ENCODE measurements at regions not wholly inside any gene's neighbourhood (a gene's known extent, or its start where the extent isn't known, plus 50 kb on each side); places are given as distances from the start of the nearest gene placed in this dataset.

DNA sequence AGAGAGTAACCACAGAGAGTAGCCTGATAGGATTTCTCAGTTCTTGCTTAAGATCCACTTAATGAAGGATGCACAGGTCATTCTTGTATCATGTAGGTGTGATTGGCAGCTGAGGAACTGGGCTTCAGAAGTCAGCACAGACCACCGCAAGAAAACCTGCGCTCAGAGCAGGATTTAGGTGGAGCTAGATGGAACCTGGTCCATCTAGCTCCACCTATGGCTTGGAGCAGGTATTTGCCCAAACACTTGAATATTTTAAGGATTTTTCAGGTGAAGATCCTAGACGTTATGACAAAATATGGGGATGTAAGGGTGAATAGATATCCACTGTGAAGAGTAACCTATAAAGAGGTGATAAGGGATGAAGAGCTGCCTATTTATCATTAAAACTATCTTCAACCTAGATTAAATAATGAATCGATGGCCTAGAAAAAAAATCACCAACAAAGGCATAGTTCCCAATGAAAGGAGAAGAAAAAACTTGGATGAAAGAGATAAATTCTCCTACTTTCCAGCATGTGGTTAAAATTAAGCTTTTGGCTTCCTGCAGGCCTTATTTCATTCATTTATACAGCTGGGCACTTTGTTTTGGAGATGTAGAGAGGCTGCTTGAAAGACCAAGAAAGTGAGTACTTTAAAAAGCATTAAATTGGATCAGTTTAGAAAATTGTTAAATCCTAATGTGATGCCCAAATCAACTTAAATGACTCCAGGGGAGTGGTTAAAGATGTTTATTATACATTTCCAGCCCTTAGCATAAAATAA, 778.4 kb upstream of the GJE1 start:
- no peak for DNase-seq

DNA sequence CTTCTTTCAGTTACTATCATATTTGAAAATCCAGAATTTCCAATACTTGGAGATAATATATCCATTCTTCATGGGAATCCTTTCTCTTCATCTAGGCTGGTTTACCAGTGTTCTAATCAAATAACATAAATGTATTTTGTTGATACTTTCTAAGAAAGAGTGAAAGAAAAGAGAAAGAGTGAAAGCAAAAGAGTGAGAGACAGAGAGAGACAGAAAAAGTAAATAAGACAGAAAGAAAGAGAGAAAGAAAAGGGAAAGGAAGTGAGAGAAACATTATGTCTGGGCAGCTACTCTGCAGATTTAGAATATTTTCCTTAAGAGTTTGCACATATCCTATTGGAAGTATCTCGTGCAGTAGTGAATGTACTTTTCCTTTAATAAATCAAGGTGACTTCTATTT, 781.0 kb upstream of the GJE1 start:
- DNase-seq = no peak

DNA sequence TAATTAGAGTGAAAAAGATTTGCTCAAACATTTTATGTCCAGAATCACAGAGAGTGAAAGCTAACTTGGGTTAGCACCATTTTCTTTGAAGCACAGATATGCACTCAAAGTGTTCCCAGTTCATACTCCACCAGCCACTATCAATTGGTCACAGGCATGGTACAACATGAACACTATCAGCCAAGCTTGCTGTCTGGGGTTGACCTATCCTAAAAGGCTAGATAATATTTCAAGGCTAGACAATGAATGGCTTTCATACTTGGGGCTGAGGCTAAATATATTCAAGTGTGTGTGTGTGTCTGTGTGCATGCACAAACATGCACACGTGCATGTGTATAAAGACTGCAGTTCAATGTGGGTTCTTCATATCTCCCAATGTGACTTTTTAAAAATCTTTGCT, 783.0 kb upstream of the GJE1 start:
- no peak for DNase-seq

DNA sequence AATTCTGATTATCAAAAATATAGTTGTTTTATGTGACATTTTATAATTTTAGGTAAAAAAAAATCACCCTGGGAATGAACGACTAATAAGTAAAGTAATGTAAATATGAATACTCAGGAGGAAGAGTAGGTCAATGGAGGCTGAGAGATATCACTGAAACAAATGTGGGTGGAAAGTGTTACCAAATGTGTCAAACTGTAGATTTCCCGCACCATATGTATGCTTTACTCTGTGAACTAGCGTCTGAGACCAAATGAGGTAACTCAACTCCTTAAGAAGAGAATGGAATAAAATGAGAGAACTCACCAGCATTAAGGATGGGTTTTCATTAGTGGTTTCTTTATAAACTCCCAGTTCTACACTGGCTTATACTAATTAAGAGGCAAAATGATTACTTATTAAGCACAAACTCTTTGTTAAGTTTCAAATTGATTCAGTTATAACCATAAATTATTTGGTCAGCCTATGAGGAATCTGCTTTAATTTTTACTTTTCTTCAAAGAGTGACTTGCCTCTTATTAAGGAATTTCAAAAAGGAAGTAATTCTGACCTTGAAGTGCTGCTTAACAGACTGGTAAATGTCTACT, 784.7 kb upstream of the GJE1 start:
- DNase-seq = no peak

DNA sequence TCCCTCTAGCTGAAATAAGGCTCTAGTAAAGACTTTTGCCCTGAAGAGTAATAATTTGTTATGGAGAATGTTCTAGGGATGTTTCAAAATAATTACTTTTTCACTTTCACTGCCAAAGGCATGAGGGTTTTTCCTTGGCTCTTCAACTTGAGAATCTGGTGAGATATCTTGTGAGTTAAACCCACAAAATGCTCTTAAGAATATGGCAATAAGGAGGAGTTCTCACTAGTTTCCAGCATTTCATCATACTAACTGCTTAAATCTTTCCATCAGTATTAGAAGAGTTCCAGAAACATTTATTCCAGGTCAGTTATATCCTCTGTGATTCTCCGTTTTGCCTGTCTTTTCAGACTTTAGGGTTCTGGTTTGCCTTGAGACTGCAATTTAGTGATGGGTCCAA, 785.6 kb upstream of the GJE1 start:
- no peak for DNase-seq

DNA sequence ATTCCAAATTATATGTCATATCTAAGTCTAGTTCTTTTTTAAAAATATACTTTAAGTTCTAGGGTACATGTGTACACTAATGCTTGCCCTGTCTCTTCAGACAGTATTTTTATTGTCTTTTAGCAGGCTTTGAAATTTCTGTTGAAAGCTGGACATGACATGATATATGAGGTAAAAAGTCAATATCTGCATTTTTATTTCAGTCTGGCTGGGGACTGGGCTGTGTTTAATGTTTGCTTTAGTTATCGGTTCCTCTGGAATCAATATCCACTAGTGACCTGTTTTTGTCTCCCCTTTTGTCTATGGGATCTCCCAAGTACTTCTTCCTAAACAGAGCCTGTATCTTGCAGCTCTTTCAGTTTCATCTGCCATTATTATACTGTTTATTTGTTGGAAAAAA, 786.2 kb upstream of the GJE1 start:
- no peak for DNase-seq

DNA sequence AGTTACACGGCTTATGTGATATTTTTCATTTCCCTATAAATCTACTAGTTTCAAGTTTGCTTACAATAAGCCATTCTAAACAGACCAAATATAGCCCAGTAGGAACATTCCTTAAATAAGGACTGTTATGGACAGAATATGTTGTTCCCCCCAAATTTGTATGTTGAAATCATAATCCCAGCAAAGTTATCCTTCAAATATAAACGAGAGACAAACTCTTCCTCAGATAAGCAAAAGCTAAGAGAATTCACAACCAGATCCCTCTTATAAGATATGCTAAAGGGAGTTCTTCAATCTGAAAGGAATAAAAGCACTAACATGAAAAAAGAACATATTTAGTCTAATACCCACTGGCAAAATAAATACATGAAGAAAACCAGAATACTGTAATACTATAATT, 795.5 kb upstream of the GJE1 start:
- no peak for DNase-seq

DNA sequence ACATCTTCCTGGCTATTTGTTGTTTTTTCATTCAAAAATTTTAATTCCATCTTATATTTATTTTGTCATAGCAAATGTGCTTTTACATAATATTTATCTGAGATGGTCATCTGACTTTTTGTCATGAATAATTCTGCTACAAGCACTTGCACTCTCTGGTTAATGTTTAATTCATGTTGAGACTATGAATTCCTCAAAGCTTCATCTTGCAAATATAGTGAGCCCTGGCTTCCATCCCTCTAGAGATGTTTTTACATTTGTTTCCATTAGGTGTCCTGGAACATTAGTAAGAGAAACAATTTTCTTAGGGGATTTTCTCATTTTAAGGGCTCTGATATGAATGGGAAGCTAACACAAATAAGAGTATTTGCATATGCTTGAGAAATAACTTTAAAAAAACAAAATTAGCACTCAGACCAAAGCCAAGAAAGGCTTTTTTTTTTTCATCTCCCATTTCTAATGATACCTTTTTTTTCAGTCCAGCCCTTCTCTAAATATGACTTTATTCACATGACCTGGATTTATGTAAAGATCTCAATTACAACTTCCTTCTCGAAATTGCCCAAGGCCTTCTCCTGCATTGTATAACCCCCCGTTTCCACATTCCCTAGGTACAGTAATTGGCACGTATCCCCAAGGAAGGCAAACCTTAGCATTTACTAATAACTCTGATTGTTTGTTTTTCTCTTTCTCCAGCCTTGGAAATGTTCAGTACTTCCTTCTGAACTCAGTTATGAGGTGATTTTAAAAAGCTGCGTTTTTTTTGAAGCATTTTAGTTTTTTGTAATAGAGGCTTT, 797.0 kb upstream of the GJE1 start:
- DNase-seq = no peak

DNA sequence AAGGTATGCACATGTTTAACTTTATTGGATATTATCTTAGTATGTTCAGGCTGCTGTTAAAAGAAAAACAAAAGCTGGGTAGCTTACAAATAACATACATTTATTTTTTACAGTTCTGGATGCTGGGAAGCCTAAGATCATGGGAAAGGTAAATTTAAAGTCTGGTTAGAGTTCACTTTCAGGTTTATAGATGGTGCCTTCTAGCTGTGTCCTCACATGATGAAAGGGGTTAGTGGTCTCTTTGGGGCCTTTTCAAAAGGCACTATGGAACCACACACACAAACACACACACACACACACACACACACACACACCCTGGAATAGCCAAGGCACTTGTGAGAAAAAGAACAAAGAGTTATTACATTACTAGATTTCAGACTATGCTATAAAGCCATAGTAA, 805.8 kb upstream of the GJE1 start:
- DNase-seq = no peak

DNA sequence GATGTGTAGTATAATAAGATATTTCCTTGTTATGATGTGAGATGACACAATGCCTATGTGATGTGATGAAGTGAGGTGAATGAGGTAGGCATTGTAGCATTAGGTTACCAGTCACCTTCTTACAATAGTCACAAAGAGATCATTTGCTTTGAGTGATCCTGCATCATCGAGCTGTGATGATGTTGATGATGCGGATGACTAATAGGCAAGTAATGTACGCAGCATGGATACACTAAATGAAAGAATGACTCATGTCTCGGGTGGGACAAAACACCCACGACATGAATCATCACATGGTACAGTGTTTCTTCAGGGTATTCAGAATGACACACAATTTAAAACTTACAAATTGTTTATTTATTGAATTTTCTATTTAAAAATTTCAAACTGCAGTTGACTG, 806.3 kb upstream of the GJE1 start:
- peak; percentile 2 for DNase-seq

DNA sequence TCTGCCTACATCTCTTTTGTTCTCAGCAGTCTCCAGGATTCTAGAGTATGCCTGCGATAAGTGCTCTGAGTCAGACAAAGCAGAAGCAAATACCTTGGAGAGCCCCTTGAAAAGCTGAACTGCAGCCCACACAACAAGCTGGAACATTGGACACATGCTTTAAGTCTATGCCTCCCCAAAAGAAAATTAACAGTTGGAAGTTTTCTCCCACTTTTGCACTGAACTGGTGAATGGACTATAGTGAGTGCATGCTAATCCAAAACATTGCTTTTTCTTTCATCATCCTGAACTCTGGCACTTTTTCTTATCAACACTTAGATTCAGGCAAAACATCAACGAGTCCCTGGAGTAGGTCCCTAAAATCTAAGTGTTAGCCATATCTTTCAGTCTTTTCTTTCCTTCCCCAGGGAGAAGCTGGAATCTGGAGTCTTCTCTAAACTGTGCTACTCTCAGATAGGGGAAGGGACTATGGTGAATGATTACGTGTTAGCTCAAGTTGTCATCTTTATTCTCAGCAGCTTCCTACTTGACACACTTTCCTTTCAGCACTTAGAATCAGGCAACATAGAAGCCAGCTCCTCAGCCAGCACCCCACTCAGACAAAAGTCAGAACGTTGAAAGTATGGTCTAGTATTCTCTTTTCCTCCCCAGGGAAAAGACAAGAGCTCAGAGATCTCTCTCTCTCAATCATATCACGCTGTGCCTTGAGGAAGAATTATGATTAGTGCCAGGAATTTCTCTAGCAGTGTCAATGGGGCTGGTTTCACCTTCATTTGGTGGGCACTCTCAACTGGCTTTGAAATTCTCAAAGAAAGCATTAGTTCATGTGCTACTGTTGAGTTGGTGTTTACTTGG, 811.0 kb upstream of the GJE1 start:
- DNase-seq = no peak

DNA sequence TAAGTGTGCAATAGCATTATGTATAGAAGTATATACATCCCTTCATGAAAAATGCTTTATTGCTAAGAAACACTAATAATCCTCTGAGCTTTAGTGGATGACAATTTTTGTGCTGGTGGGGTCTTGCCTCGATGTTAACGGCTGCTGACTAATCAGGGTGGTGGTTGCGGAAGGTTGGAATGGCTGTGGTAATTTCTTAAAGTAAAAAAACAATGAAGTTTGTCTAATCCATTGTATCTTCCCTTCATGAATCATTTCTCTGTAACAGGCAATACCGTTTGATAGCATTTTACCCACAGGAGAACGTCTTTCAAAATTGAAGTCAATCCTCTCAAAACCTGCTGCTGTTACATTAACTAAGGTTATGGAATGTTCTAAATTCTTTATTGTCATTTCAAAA, 816.5 kb upstream of the GJE1 start:
- no peak for DNase-seq

DNA sequence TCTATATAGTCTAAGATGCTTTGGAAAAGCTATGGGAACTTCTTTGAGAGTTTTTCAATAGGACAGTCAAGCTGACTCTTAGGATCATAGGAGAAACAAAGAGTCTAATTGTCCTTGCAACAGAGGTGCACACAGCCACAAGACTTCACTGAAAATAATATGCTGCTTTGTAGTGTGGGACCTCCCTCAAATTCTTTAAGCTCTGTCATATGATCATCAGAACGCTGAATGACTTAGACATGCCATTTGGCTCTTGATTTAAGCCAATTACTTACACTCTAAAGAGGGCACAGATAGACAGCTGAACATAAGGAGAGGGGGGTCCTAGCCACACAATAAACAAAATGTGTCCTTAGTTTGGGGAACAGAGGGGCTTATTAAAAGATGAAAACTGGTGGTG, 818.7 kb upstream of the GJE1 start:
- DNase-seq = no peak

DNA sequence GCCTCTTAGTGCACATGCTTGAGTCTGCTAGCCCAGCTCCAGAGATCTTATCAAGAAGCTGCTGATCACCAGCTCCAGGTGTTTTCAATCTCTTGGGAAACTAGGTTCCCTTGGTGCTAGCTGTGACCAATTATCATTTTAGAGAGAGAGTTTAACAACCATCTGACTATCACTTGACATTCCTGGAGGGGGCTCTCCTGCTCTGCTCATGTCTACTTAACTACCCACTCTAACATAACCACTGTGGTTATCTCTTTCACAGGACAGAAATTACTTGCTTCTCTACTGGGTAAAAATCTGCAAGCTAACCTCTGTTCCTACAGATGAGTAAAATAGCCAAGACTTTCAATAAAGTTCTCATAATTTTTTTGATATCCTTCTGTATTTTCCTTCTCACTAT, 823.4 kb upstream of the GJE1 start:
- DNase-seq = no peak

DNA sequence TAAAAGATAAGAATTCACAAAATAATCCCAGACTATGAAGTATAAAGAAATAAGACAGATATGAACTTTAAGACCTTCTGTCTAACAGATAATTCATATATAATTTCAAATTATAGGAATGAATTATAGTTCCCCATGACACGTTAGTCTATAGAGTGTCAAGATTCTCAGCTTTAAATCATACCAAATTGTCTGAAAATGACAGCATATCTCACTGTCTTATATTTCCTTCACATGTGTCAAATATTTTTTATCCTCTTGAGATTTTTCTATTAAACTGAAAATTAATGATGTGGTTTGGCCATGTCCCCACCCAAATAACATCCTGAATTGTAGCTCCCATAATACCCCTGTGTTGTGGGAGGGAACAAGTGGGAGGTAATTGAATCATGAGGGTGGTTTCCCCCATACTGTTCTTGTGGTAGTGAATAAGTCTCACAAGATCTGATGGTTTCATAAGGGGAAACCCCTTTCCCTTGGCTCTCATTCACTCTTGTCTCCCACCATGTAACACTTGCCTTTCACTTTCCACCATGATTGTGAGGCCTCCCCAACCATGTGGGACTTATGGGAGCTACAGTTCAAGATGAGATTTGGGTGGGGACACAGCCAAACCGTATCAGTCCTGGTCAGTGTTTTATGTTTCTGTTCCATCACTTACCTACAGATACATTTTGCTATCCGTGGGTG, 825.3 kb upstream of the GJE1 start:
- no peak for DNase-seq

DNA sequence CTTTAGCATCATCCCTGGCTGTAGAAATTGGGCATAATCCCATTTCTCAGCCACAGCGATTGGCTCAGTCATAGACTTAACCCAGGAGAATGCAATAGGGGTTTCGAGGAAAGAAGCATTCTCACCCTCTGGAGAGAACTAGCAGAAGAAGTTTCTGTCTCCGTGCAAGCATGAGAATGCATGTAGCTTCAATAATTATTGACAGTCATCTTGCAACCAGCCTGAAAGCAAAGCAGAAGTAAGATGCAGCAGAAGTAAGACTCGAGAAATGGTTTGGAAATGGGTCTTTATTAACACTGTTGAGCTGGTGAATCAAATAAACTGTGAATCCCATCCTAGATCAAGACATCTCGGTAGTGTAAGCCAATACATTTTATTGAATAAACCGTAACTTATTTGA, 828.8 kb upstream of the GJE1 start:
- DNase-seq = no peak

DNA sequence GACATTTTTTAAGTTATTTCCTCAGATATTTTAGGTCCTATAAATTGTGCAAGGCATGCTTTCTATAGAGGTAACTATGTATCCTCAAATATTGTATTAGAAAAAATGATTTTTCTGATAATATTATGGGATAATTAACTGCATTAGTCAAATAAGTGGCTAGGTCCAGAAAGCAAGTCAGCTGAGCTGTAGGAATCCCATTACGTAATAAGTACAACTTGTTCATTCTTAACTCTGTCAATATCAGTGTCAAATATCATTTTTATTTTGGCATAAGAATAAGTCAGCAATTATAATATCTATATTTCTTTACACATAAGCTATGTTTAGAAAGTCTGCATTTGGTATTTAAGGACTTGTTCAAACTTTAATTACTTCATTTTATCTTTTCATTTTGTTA, 830.9 kb upstream of the GJE1 start:
- DNase-seq = no peak

DNA sequence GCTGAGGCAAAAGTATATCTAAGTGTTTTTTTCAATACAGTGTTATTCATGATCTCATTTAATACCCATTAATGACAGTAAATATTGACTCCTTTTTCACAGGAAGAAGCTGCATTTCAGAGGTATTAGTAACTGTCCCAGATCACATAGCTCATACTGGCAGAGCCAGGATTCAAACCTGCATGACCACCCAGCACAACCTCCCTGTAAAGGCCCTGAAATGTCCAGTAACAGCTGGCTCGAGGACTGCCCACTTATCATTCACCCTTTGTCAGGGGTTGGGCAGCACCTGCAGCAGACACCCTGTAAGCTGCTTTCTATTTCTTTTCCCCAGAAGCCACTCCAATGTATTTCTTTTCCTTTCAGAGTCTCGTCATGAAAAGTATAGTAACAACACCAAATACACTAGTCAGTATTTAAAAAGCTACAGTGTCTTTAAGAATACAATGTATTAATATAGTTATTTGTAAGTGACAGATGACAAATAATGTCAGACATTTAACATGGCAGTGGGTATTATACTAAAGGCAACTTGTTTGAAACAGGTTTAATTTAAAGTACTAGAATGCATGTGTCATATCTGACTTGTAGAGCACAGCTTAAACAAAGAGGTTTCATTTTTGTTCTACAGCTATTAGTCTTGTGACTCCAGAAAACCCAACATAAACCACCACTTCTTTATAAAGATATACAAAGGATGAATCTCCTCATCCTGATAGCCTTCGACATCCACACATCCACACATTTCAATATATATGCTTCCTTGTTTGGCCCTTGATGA, 841.6 kb upstream of the GJE1 start:
- DNase-seq = no peak

DNA sequence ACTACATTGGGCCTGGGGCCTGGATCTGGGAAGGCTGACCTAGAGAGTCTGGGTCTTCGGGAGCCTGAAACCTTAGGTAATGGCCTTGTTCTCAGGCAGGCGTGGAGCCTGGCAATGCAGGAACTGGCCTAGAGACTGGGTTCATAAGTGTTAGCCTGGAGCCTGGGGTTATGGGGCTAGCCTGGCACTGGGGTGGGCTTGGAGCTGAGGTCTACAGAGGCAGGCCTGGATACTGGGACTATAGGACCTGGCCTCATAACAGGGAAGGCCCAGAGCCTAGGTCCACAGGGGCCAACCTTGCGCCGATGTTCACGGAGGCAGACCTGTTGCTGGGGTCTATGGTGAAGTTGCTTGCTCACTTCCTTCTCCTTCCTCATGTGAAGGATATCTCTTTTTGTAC, 843.8 kb upstream of the GJE1 start:
- DNase-seq = no peak

DNA sequence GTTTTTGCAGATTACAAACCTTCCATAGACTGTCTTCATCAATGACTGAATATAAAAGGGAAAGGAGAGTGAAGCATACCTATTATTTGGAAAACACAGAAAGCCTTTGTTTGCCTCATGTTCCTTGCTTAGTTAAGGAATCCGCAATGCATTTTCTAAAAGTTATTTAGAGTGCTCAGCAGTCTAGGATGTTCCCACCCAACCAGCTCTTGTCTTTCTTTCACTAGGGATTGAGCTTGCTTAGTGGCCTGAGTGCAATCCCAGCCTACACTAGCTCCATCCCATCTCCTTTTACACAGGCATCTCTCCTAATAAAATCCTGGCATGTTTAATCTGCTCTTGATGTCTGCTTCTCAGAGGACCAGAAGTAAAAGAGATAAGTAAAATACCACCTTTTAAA, 850.5 kb upstream of the GJE1 start:
- DNase-seq = no peak

DNA sequence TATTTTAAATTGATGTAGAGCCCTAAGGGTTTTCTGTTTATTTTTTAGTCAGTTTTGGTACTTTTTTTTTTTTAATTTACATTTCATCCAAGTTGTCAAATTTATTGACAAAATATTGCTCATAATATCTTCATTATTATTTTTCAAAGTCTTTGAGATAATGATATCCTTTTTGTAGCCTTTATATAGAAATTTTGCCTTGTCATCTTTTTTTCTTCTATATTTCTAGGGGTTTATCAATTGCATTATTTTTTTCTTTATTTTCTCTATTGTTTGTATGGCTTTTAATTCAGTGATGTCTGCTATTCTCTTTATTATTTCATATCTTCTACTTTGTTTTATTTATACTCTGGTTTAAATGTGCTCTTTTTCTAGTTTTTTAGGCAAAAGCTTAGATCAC, 863.0 kb upstream of the GJE1 start:
- DNase-seq = no peak

DNA sequence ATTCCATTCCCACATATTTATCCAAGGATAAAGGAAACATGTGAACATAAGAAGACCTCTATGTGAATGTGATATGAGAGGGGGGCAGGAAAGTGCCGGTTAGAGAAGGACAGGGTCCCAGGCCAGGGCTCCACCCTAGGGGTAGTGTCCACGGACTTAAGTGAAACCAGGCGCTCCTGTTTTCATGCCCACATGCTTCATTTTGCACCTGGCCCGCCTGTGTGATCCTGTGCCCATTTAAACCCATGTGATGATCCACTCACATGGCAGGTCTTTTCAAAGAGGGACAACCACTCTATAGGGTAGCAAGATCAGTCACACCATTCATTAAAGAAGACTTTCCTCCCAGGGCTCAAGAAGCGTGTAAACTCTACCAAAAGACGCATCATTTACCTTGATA, 865.3 kb upstream of the GJE1 start:
- DNase-seq = no peak

Data from hematopoietic multipotent progenitor cell treated with erythropoietin and hydrocortisone succinate and interleukin-3 and kit ligand, for 8 days (in vitro differentiated cells).